ENCODE measurements at regions not wholly inside any gene's neighbourhood (a gene's known extent, or its start where the extent isn't known, plus 50 kb on each side); places are given as distances from the start of the nearest gene placed in this dataset.

- TF ChIP-seq CTCF (IDR thresholded peaks at IDR 0.05; ENCODE audit: extremely low read depth in 1 of 2, insufficient read depth in 1 of 2, low read depth in 1 of 2, low read length in 2 of 2) (no peak), MAX (IDR thresholded peaks at IDR 0.05; ENCODE audit: insufficient read depth, insufficient read length) (no peak), POLR2A (IDR thresholded peaks at IDR 0.05; ENCODE audit: low read depth, low read length) (no peak), EZH2 (IDR thresholded peaks at IDR 0.05; ENCODE audit: borderline replicate concordance, low read depth, low read length, severe bottlenecking) (no peak), POLR2AphosphoS5 (IDR thresholded peaks at IDR 0.05; ENCODE audit: insufficient read depth, low read depth, low read length) (no peak), JUN (IDR thresholded peaks at IDR 0.05; ENCODE audit: borderline replicate concordance, insufficient read depth, insufficient read length, low read depth) (no peak), FOS (IDR thresholded peaks at IDR 0.05; ENCODE audit: borderline replicate concordance, insufficient read depth, low read length) (no peak)
Observed at GRCh38 chr9:71393005-71393404, 271.6 kb upstream of the TRPM3 start.

Measured in endothelial cell of umbilical vein (primary cell).